ENCODE measurements at regions not wholly inside any gene's neighbourhood (a gene's known extent, or its start where the extent isn't known, plus 50 kb on each side); places are given as distances from the start of the nearest gene placed in this dataset.

DNA sequence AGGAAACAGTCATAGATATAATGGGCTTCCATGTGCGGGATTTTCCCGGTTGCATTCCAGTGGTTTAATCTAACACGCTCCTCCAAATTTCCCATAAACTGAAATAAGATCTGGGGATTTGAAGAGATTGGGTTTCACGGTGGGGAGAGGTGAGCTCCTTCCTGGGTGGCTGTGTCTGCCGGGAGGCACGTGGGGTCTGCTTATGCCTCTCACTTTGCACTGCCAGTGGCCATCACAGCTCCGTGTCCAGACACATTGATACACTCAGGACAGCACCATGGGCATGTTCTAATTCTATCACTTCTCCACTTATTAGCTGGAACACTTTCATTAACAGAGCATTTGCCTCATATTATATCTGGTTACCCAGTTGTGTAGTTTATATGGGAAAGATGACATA lies 73.4 kb downstream of the SOX1 start:
- H3K4me3 ChIP-seq, result no peak overlapping the region
- H3K27ac ChIP-seq (ENCODE audit: low read depth), result no peak overlapping the region
- H3K4me1 ChIP-seq (ENCODE audit: insufficient read depth), result no peaks in the 10 kb centered on the region
- H3K36me3 ChIP-seq (ENCODE audit: insufficient read depth), result no peaks in the 10 kb centered on the region
- no peaks in the 10 kb centered on the region for H3K9me2 ChIP-seq (ENCODE audit: insufficient read depth)
- Mint-ChIP-seq H3K27me3 (ENCODE audit: insufficient read depth, low read depth, poor library complexity) (peaks cover 4% of the 10 kb centered on the region), H3K4me1 (no peaks in the 10 kb centered on the region), H3K27ac (no peak overlapping the region), H3K9me3 (no peaks in the 10 kb centered on the region), H3K4me3 (no peak overlapping the region), H3K36me3 (ENCODE audit: low read depth) (no peaks in the 10 kb centered on the region)
- no peaks in the 10 kb centered on the region for H3F3A ChIP-seq (replicated peaks; ENCODE audit: low read depth)
- H3K27me3 ChIP-seq (ENCODE audit: insufficient read depth), result no peaks in the 10 kb centered on the region
- no peak overlapping the region for H3K4me2 ChIP-seq
- no peak overlapping the region for H2AFZ ChIP-seq
- no peak for TF ChIP-seq CREB1 (CRISPR knock-in tag; IDR thresholded peaks at IDR 0.05; ENCODE audit: low read depth)
- TF ChIP-seq POLR2AphosphoS5 (IDR thresholded peaks at IDR 0.05; ENCODE audit: low read depth), result no peak
- TF ChIP-seq, protein P1, sequence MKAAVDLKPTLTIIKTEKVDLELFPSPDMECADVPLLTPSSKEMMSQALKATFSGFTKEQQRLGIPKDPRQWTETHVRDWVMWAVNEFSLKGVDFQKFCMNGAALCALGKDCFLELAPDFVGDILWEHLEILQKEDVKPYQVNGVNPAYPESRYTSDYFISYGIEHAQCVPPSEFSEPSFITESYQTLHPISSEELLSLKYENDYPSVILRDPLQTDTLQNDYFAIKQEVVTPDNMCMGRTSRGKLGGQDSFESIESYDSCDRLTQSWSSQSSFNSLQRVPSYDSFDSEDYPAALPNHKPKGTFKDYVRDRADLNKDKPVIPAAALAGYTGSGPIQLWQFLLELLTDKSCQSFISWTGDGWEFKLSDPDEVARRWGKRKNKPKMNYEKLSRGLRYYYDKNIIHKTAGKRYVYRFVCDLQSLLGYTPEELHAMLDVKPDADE (IDR thresholded peaks at IDR 0.05), result no peak
- no peak for TF ChIP-seq ZNF114 (CRISPR knock-in tag; IDR thresholded peaks at IDR 0.05)
- TF ChIP-seq, protein P2, sequence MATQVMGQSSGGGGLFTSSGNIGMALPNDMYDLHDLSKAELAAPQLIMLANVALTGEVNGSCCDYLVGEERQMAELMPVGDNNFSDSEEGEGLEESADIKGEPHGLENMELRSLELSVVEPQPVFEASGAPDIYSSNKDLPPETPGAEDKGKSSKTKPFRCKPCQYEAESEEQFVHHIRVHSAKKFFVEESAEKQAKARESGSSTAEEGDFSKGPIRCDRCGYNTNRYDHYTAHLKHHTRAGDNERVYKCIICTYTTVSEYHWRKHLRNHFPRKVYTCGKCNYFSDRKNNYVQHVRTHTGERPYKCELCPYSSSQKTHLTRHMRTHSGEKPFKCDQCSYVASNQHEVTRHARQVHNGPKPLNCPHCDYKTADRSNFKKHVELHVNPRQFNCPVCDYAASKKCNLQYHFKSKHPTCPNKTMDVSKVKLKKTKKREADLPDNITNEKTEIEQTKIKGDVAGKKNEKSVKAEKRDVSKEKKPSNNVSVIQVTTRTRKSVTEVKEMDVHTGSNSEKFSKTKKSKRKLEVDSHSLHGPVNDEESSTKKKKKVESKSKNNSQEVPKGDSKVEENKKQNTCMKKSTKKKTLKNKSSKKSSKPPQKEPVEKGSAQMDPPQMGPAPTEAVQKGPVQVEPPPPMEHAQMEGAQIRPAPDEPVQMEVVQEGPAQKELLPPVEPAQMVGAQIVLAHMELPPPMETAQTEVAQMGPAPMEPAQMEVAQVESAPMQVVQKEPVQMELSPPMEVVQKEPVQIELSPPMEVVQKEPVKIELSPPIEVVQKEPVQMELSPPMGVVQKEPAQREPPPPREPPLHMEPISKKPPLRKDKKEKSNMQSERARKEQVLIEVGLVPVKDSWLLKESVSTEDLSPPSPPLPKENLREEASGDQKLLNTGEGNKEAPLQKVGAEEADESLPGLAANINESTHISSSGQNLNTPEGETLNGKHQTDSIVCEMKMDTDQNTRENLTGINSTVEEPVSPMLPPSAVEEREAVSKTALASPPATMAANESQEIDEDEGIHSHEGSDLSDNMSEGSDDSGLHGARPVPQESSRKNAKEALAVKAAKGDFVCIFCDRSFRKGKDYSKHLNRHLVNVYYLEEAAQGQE (IDR thresholded peaks at IDR 0.05; ENCODE audit: unreplicated experiment), result no peak
- no peak for TF ChIP-seq EZH2phosphoT487 (IDR thresholded peaks at IDR 0.05; ENCODE audit: unreplicated experiment)
- no peak for TF ChIP-seq STAT1 (IDR thresholded peaks at IDR 0.05; ENCODE audit: unreplicated experiment)
- TF ChIP-seq, protein P3, sequence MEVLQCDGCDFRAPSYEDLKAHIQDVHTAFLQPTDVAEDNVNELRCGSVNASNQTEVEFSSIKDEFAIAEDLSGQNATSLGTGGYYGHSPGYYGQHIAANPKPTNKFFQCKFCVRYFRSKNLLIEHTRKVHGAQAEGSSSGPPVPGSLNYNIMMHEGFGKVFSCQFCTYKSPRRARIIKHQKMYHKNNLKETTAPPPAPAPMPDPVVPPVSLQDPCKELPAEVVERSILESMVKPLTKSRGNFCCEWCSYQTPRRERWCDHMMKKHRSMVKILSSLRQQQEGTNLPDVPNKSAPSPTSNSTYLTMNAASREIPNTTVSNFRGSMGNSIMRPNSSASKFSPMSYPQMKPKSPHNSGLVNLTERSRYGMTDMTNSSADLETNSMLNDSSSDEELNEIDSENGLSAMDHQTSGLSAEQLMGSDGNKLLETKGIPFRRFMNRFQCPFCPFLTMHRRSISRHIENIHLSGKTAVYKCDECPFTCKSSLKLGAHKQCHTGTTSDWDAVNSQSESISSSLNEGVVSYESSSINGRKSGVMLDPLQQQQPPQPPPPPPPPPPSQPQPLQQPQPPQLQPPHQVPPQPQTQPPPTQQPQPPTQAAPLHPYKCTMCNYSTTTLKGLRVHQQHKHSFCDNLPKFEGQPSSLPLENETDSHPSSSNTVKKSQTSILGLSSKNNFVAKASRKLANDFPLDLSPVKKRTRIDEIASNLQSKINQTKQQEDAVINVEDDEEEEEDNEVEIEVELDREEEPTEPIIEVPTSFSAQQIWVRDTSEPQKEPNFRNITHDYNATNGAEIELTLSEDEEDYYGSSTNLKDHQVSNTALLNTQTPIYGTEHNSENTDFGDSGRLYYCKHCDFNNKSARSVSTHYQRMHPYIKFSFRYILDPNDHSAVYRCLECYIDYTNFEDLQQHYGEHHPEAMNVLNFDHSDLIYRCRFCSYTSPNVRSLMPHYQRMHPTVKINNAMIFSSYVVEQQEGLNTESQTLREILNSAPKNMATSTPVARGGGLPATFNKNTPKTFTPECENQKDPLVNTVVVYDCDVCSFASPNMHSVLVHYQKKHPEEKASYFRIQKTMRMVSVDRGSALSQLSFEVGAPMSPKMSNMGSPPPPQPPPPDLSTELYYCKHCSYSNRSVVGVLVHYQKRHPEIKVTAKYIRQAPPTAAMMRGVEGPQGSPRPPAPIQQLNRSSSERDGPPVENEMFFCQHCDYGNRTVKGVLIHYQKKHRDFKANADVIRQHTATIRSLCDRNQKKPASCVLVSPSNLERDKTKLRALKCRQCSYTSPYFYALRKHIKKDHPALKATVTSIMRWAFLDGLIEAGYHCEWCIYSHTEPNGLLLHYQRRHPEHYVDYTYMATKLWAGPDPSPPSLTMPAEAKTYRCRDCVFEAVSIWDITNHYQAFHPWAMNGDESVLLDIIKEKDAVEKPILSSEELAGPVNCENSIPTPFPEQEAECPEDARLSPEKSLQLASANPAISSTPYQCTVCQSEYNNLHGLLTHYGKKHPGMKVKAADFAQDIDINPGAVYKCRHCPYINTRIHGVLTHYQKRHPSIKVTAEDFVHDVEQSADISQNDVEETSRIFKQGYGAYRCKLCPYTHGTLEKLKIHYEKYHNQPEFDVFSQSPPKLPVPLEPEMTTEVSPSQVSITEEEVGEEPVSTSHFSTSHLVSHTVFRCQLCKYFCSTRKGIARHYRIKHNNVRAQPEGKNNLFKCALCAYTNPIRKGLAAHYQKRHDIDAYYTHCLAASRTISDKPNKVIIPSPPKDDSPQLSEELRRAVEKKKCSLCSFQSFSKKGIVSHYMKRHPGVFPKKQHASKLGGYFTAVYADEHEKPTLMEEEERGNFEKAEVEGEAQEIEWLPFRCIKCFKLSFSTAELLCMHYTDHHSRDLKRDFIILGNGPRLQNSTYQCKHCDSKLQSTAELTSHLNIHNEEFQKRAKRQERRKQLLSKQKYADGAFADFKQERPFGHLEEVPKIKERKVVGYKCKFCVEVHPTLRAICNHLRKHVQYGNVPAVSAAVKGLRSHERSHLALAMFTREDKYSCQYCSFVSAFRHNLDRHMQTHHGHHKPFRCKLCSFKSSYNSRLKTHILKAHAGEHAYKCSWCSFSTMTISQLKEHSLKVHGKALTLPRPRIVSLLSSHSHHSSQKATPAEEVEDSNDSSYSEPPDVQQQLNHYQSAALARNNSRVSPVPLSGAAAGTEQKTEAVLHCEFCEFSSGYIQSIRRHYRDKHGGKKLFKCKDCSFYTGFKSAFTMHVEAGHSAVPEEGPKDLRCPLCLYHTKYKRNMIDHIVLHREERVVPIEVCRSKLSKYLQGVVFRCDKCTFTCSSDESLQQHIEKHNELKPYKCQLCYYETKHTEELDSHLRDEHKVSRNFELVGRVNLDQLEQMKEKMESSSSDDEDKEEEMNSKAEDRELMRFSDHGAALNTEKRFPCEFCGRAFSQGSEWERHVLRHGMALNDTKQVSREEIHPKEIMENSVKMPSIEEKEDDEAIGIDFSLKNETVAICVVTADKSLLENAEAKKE (CRISPR knock-in tag; IDR thresholded peaks at IDR 0.05), result no peak
- TF ChIP-seq, protein P4, sequence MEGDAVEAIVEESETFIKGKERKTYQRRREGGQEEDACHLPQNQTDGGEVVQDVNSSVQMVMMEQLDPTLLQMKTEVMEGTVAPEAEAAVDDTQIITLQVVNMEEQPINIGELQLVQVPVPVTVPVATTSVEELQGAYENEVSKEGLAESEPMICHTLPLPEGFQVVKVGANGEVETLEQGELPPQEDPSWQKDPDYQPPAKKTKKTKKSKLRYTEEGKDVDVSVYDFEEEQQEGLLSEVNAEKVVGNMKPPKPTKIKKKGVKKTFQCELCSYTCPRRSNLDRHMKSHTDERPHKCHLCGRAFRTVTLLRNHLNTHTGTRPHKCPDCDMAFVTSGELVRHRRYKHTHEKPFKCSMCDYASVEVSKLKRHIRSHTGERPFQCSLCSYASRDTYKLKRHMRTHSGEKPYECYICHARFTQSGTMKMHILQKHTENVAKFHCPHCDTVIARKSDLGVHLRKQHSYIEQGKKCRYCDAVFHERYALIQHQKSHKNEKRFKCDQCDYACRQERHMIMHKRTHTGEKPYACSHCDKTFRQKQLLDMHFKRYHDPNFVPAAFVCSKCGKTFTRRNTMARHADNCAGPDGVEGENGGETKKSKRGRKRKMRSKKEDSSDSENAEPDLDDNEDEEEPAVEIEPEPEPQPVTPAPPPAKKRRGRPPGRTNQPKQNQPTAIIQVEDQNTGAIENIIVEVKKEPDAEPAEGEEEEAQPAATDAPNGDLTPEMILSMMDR (conservative IDR thresholded peaks at IDR 0.05; ENCODE audit: low read depth in 2 of 2), result no peak
- TF ChIP-seq EZH2 (IDR thresholded peaks at IDR 0.05; ENCODE audit: low read depth, unreplicated experiment), result no peak
- no peak for TF ChIP-seq NANOG (IDR thresholded peaks at IDR 0.05; ENCODE audit: borderline replicate concordance)
- TF ChIP-seq ZNF331 (CRISPR knock-in tag; IDR thresholded peaks at IDR 0.05; ENCODE audit: low read depth), result no peak
- no peak for TF ChIP-seq JUNB (IDR thresholded peaks at IDR 0.05; ENCODE audit: unreplicated experiment)
- no peaks in the 10 kb centered on the region for H3K79me2 ChIP-seq (replicated peaks; ENCODE audit: insufficient read depth)
- DNase-seq (ENCODE audit: low spot score) (no peak), ATAC-seq (no peak)
- no peaks in the 10 kb centered on the region for H4K20me1 ChIP-seq (replicated peaks; ENCODE audit: insufficient read depth)

Measured in GM23338 (cell line).